Amniotic epithelial cell (primary cell): ENCODE measurements at regions not wholly inside any gene's neighbourhood (a gene's known extent, or its start where the extent isn't known, plus 50 kb on each side); places are given as distances from the start of the nearest gene placed in this dataset.
A peak's percentile ranks its signal among the peaks of the same experiment; 100 is the strongest.

Experiments used
- DNase-seq: peaks from one replicate; pipeline ENCODE4 v3.0.0-alpha.2; 2010; ENCODE audit warnings: low read depth

DNA sequence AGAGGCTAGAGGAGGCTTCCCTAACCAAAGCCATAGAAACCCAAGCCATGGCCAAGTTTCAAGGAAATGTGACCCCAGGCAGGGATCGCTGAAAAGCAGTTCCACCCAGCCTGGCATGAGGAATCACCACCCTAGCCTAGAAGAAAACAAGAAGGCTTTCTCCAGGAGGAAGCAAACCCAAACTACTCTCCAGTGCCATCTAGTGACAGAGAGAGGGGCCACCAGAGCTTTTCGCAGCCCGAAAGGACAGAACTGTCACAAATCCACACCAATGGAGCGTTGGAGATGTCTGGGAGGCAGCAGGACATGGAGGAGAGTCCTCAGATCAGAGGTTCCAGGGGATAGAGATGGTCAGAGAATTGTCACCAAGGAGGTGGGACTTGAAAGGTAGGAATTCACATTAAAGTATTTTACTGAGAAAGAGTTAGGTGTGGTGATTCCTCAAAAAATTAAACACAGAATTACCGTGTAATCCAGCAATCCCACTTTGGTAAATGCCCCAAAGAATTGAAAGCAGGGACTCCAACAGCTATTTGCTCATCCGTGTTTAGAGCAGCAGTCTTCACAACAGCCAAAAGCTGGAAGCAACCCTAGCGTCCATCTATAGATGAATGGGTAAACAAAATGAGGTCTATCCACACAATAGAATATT is 67.3 kb upstream of the NUP50 start:
- peak; percentile 48 for DNase-seq

DNA sequence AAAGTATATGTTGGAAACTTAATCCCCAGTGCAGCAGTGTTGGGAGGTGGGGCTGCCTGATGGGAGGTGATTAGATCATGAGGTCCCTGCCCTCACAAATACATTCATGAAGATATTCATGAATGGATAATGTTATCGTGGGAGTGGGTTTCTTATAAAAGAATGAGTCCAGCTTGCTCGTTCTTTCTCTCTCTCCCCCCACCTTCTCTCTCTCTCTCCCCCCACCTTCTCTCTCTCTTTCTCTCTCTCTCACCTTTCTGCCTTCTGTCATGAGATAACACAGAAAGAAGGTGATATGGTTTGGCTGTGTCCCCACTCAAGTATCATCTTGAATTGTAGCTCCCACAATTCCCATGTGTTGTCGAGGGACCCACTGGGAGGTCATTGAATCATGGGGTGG is 66.7 kb upstream of the NUP50 start:
- no peak for DNase-seq

DNA sequence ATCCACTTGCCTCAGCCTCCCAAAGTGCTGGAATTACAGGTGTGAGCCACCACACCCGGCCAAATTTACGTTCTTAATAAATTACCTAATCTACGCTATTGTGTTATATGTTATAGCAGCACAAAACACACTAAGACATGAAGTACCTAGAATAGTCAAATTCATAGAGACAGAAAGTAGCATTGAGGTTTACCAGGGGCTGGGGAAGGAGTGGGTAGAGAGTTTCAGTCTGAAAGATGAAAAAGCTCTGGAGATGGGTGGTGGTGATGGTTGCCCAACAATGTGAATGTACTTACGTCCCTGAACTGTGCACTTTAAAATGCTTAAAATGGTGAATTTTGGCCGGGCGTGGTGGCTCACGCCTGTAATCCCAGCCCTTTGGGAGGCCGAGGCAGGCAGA is 65.7 kb upstream of the NUP50 start:
- DNase-seq: no peak

DNA sequence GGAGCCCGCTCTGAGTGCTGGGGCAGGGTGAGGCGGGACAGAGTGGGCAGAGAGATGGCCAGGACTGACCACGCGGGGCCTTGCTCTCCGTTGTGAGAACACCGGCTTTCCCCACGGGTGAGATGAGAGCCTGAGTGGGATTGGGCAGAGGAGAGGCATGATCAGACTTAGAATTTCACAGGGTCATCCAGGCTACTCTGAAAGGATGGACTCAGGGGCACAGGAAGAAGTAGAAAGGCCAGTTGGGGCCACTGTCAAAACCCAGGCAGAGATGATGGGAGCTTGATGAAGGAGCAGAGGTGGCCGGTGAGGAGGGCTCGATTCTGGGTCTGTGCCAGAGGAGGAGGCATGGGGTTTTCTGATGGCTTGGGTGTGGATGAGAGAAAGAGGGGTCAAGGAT is 63.8 kb upstream of the NUP50 start:
- no peak for DNase-seq

DNA sequence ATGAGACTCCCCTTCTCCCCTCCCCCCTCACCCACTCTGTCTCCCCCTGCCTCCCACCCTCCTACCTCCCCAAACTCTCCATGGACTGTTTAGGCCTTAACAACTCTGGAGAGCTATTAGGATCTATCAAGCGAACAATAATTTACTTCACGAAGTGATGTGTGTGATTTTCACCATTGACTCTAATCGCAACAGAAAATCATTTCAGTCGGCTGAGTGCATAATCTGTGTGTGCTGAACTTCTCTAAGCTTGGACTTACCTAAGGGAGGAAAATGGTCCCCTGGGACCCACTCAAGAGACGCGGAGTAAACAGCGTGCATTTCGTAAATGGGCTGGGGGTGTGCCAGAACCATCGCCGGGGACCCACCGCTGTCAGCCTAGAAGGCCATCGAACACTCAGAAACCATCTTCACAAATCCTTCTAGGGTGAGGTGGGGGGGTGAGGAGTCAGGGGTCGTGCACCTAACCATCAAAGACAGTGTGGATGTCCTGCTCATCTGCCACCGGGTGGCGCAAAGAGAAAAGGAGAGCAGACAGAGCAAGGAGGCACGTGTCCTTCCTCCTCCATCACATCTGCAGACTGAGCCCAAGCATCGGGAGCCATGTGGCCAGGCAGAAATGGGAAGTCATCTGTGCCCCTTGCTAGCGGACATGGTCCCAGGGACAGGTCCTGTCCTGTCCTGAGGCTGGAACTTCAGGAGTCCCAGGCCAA is 62.1 kb upstream of the NUP50 start:
- peak; percentile 75 for DNase-seq

DNA sequence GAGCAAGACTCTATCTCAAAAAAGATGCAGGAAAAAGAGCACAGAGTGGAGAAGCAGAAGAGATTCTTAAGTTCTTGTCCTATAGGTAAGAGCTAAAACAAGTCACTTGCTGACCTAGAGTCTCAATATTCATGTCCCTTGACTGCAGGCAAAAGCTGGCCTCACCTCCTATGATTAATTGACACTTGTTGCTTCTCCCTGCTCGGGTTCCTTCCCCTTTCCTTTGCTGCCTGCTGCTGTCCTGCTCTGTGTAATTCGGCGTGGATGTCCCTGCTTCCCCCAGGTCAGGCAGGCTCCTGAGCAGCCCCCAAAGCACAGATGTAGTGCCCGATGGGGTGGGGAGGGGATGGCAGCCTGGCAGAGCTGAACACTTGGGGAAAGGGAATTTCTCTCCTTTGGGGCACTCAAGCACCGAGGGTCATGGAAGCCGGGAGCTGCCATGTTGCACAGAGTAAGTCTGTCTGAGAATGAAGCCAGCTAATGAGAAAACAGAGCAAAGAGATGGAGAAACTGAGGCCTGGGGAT is 60.8 kb upstream of the NUP50 start:
- DNase-seq: no peak

DNA sequence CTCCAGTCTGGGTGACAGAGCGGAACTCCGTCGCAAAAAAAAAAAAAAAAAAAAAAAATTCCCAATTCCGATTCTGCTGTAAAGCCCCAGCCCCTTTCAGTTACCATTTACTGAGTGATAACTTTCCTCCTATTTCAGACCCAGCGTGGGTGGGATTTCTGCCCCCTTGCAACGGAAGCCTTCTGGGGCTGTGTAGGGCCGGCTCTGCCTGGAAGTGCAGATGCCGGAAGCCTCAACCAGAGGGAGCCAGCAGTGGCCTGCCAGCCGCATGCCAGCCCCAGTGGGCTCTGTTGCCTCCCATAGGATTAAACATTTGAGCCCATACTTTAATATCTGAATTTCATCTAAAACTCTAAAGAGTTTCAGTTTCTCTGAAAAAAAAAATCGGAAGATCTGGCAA is 60.0 kb upstream of the NUP50 start:
- no peak for DNase-seq

DNA sequence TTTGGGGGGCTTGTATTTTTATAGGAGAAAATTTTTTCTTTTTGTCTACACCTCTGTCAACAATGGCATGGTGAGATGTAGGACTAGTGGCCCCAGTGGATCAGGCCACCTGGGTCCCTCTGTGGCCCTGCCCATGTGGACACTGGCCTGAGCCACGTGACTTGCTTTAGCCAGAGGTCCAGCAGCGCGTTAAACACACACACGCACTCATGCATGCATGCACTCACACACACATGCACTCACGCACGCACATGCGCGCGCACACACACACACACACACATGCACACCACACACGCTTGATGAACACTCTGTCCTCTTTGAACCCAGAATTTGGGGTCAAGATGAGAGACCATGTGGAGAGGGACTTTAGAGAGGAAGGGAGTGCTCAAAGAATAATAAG is 59.4 kb upstream of the NUP50 start:
- no peak for DNase-seq

DNA sequence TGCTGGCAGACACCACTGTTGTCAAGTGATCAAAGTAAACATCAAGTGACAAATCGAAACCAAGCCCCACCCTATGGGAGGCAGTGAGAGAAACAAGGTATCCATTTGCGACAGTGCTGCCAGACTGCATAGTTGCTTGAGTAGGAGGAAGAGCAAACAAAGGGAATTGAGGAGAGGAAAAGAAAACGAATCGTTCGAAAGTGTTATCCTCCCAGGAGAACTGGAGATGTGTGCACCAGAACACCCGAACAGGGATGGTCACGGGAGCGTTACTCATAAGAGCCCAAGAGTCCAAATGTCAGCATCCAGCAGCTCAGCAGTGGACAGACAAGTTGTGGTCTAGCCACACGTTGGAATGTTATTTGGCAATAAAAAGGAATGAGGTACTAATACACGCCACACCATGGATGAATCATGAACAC is 58.4 kb upstream of the NUP50 start:
- DNase-seq: peak; percentile 98

DNA sequence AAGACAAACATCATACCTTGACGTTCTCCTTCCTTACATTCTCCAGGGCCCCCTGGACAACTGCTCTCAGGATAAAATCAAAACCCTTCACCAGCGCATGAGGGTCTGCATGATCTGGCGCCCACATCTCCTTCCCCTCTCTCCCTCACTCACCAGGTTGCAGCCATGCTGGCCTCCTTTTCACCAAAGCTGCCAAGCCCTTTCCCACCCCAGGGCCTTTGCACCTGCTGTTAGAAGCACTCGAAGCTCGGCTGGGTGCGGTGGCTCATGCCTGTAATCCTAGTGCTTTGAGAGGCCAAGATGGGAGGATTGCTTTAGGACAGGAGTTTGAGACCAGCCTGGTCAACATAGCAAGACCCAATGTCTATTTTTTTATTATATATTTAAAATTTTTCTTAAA is 56.1 kb upstream of the NUP50 start:
- DNase-seq: no peak

DNA sequence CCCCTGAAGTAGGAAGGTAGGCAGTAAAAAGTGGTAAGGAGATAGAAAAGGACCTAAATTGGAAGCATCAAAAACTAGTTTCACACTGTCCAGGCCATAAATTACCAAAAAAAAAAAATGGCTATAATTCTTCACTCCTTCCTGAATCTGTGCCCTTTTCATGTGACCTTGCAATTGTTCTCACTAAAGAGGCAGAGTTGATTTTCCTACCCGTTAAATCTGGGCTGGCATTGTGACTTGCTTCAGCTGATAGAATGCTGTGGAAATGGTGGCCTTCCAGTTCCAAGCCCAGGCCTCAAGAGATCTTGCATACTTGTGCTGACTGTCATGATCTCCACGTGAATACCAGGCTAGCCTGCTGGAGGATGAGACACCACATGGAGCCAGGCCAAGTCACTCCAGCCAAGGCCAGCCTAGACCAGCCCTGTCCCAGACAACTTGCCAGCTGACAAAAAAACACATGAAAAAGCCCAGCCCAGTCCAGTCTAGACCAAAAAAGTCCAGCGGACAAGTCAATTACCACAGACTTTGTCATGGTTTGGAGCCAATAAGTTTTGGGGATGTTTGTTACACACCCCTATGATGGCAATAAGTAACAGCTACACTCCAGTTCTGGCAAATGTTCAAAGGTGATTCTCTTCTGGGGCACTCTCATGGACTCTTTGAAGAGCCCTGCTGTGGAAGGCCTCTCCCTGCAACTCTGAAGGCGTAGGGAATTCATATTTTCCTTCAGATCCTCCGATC is 51.4 kb upstream of the NUP50 start:
- DNase-seq: peak; percentile 59
